CD4-positive, alpha-beta T cell (primary cell): ENCODE measurements at regions not wholly inside any gene's neighbourhood (a gene's known extent, or its start where the extent isn't known, plus 50 kb on each side); places are given as distances from the start of the nearest gene placed in this dataset.
"Not testable (repeated sequence)": the region's sequence is repeated elsewhere in the genome, so short reads cannot be mapped to it uniquely, and the experiment has no call there.

ENCODE experiments used
- ATAC-seq: fragments of 200-7000 bp; cut with Tn5 transposase; one replicate; pipeline ENCODE4 v1.10.0; 2022; ENCODE audit warnings: mild to moderate bottlenecking; ENCODE audit not compliant: poor library complexity
- CTCF ChIA-PET: fragments of 350-600 bp; sonication (Branson Sonifier 250); formaldehyde crosslinking; loops from one replicate; lab custom pipeline; 2021; ENCODE audit warnings: antibody characterized with exemption, inconsistent platforms; lab: Charles Lee
- POLR2A ChIA-PET: fragments of 350-600 bp; sonication (Branson Sonifier 250); formaldehyde crosslinking; loops from one replicate; lab custom pipeline; 2021; ENCODE audit warnings: antibody characterized with exemption, inconsistent platforms; lab: Charles Lee
- DNase-seq, 14 experiments: peaks; one replicate each; pipeline ENCODE4 v3.0.0-alpha.2; 2013 to 2020; ENCODE audit warnings: mixed read lengths in 2 of 14
- H3K27ac ChIP-seq, 2 donors: one replicate each; pipeline versions ENCODE4 v1.5.1 to v1.7.0; 2013; ENCODE audit warnings: low read length in 2 of 2, low read depth in 1 of 2, mild to moderate bottlenecking in 1 of 2
- H3K27me3 ChIP-seq, 2 experiments: 1 replicate in 1 of 2; 2 replicates in 1 of 2; pipeline versions ENCODE4 v1.6.1 to v1.7.0; 2013; ENCODE audit warnings: low read length in 2 of 2, control low read depth in 1 of 2, mild to moderate bottlenecking in 1 of 2, moderate library complexity in 1 of 2; ENCODE audit not compliant: insufficient read depth in 2 of 2, control insufficient read depth in 1 of 2
- H3K36me3 ChIP-seq: one replicate; pipeline ENCODE4 v1.6.1; 2013; ENCODE audit warnings: low read length, control low read depth; ENCODE audit not compliant: insufficient read depth
- H3K4me1 ChIP-seq: one replicate; pipeline ENCODE4 v1.6.1; 2013; ENCODE audit warnings: low read length, control low read depth; ENCODE audit not compliant: insufficient read depth
- H3K4me3 ChIP-seq: one replicate; pipeline ENCODE4 v1.5.1; 2013; ENCODE audit warnings: mild to moderate bottlenecking, low read length, moderate library complexity
- H3K9me3 ChIP-seq, 2 experiments: 1 replicate in 1 of 2; 2 replicates in 1 of 2; pipeline versions ENCODE4 v1.6.1 to v1.7.0; 2013; ENCODE audit warnings: low read length in 2 of 2, mild to moderate bottlenecking in 2 of 2, control low read depth in 1 of 2, moderate library complexity in 1 of 2; ENCODE audit not compliant: control insufficient read depth in 1 of 2, insufficient read depth in 1 of 2
- H3K27ac Mint-ChIP-seq: one replicate; pipeline ENCODE4 v1.8.0; 2020; ENCODE audit warnings: mixed read lengths
- H3K27me3 Mint-ChIP-seq: one replicate; pipeline ENCODE4 v1.8.0; 2021; ENCODE audit warnings: mixed read lengths
- H3K36me3 Mint-ChIP-seq: one replicate; pipeline ENCODE4 v1.8.0; 2021; ENCODE audit warnings: low read depth, mixed read lengths
- H3K4me1 Mint-ChIP-seq: one replicate; pipeline ENCODE4 v1.8.0; 2021; ENCODE audit warnings: low read depth, mixed read lengths
- H3K4me3 Mint-ChIP-seq: one replicate; pipeline ENCODE4 v1.8.0; 2020; ENCODE audit warnings: mild to moderate bottlenecking, mixed read lengths
- H3K9me3 Mint-ChIP-seq: one replicate; pipeline ENCODE4 v1.8.0; 2020; ENCODE audit warnings: mixed read lengths
- intact Hi-C, 2 experiments: fragments of 100-400 bp; cut with DNase I in 1 of 2; cut with micrococcal nuclease in 1 of 2; formaldehyde crosslinking; loops; one replicate each; pipeline versions ENCODE4 v1.15.1 to v1.9.0; 2023 to 2025; cut with DNase I, micrococcal nuclease
- TF ChIP-seq, protein P1 (sequence below): fragments of 200-600 bp; IDR thresholded peaks from one replicate; pipeline ENCODE4 v1.8.0; 2022; ENCODE audit warnings: antibody characterized with exemption, mild to moderate bottlenecking

DNA sequence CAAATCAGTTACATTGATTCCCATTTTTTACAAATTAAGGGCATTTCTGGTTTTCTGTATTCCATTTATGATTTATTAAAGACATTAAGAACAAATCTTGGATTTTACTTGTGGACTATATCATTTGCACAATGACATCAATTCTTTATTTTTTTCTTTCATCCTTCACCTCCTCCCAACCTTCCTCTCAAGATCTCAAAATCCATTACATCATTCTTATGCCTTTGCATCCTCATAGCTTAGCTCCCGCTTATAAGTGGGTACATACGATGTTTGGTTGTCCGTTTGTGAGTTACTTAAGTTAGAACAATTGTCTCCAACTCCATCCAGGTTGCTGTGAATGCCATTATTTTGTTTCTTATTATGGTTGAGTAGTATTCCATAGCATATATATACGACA is 752.8 kb downstream of the CD109 start:
- CTCF ChIA-PET = no interaction called here
- ATAC-seq (no peak), DNase-seq (no peak)
- peaks cover 4% of the 10 kb centered on the region for H3K9me3 Mint-ChIP-seq
- Histone ChIP-seq H3K27ac (no peak overlapping the region), H3K4me1 (no peaks in the 10 kb centered on the region), H3K36me3 (no peaks in the 10 kb centered on the region), H3K9me3 (no peaks in the 10 kb centered on the region), H3K27me3 (no peaks in the 10 kb centered on the region), H3K4me3 (no peak overlapping the region)
- no peak overlapping the region for H3K4me3 Mint-ChIP-seq
- TF ChIP-seq, protein P1, sequence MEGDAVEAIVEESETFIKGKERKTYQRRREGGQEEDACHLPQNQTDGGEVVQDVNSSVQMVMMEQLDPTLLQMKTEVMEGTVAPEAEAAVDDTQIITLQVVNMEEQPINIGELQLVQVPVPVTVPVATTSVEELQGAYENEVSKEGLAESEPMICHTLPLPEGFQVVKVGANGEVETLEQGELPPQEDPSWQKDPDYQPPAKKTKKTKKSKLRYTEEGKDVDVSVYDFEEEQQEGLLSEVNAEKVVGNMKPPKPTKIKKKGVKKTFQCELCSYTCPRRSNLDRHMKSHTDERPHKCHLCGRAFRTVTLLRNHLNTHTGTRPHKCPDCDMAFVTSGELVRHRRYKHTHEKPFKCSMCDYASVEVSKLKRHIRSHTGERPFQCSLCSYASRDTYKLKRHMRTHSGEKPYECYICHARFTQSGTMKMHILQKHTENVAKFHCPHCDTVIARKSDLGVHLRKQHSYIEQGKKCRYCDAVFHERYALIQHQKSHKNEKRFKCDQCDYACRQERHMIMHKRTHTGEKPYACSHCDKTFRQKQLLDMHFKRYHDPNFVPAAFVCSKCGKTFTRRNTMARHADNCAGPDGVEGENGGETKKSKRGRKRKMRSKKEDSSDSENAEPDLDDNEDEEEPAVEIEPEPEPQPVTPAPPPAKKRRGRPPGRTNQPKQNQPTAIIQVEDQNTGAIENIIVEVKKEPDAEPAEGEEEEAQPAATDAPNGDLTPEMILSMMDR = no peak
- no peaks in the 10 kb centered on the region for H3K36me3 Mint-ChIP-seq
- no peaks in the 10 kb centered on the region for H3K27me3 Mint-ChIP-seq
- no peak overlapping the region for H3K27ac Mint-ChIP-seq
- no peaks in the 10 kb centered on the region for H3K4me1 Mint-ChIP-seq
- intact Hi-C loops = no loop called here
- POLR2A ChIA-PET = no interaction called here

DNA sequence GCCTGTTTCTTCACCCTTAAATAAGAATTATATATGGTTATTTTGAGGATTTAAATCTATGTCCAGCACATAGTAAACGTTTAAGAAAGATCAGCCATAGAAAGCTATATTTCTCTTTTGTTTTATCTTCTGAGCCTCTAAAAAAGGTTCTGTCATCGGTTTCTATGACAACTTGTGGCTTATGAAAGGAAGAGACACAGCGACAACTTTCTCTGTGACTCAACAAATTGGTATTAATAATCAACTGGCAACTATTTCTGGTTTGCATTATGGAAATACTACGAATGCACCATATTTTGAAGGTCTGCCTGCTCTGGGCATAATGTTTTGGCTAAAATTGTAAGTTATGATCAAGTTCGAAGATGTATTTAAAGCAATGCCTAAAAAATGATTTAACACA is 751.0 kb downstream of the CD109 start:
- POLR2A ChIA-PET = no interaction called here
- intact Hi-C loops = no loop called here
- Histone ChIP-seq H3K36me3 (no peaks in the 10 kb centered on the region), H3K9me3 (no peaks in the 10 kb centered on the region), H3K27me3 (no peaks in the 10 kb centered on the region), H3K4me3 (no peak overlapping the region), H3K4me1 (no peaks in the 10 kb centered on the region), H3K27ac (no peak overlapping the region)
- no peak overlapping the region for H3K4me3 Mint-ChIP-seq
- H3K36me3 Mint-ChIP-seq = no peaks in the 10 kb centered on the region
- DNase-seq = no peak
- H3K27ac Mint-ChIP-seq = no peak overlapping the region
- CTCF ChIA-PET = no interaction called here
- TF ChIP-seq, protein P1 = no peak
- H3K4me1 Mint-ChIP-seq = no peaks in the 10 kb centered on the region
- H3K9me3 Mint-ChIP-seq = peaks cover 2% of the 10 kb centered on the region
- ATAC-seq = no peak
- no peaks in the 10 kb centered on the region for H3K27me3 Mint-ChIP-seq

DNA sequence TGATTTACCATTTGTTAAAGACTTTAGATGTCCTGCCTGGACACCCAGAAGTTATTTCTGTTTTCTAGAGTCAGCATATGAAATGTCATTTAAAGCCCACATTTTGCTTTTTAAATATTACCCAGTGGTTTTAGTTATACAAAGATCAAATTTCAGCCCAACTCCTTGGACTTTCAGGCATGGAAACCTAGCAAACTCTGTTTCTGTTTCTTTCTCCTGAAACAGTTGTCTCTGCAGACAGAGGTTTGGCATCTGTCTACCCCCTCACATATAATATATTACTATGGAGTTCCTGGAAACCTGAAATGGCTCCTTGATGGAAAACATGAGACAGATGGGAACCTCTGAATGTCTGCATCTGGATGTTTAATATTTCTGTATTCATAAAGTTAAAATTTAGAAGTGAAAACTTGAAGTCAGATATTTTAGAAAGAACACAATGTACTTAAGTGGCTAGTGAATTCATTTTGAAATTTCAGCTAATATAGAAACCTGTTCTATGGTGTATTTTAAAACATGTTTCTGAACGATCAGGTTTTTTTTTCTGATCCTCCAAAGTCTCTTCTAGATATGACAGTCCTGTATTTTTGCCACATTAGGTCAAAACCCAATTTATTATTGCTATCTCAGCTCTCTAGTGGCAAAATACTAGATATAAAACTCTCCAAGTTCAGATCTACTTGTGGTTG is 743.3 kb downstream of the CD109 start:
- no peaks in the 10 kb centered on the region for H3K36me3 Mint-ChIP-seq
- ChIA-PET POLR2A (no interaction called here), CTCF (no interaction called here)
- no peaks in the 10 kb centered on the region for H3K9me3 Mint-ChIP-seq
- no peak for ATAC-seq
- no peaks in the 10 kb centered on the region for H3K27me3 ChIP-seq
- H3K4me3 Mint-ChIP-seq = no peak overlapping the region
- TF ChIP-seq, protein P1 = no peak
- no peaks in the 10 kb centered on the region for H3K27me3 Mint-ChIP-seq
- H3K9me3 ChIP-seq = no peaks in the 10 kb centered on the region
- no peaks in the 10 kb centered on the region for H3K4me1 ChIP-seq
- H3K36me3 ChIP-seq = no peaks in the 10 kb centered on the region
- no peaks in the 10 kb centered on the region for H3K4me1 Mint-ChIP-seq
- no peak overlapping the region for H3K4me3 ChIP-seq
- no peak for DNase-seq
- intact Hi-C loops = no loop called here
- no peak overlapping the region for H3K27ac Mint-ChIP-seq
- H3K27ac ChIP-seq = no peak overlapping the region

DNA sequence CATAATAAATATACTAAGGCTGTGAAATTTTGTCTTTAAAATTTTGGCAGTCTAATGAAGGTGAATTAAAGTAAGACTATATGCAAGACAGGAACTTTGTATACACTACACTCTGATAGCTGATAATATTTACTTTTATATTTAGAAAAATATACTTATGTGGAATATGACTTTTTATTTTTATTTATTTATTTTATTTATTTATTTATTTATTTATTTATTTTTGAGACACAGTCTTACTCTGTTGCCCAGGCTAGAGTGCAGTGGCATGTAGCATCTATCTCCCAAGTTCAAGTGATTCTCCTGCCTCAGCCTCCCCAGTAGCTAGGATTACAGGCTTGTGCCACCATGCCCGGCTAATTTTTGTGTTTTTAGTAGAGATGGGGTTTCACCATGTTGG is 742.4 kb downstream of the CD109 start:
- ATAC-seq, CTCF ChIA-PET, POLR2A ChIA-PET, H3K9me3 ChIP-seq, H3K4me1 Mint-ChIP-seq, H3K27ac ChIP-seq, intact Hi-C loops, H3K27ac Mint-ChIP-seq, H3K36me3 ChIP-seq, DNase-seq, H3K4me3 Mint-ChIP-seq, H3K27me3 Mint-ChIP-seq, H3K9me3 Mint-ChIP-seq, H3K36me3 Mint-ChIP-seq, H3K4me3 ChIP-seq, H3K4me1 ChIP-seq, H3K27me3 ChIP-seq: not testable (repeated sequence)
